GM18511 (cell line): ENCODE measurements at regions not wholly inside any gene's neighbourhood (a gene's known extent, or its start where the extent isn't known, plus 50 kb on each side); places are given as distances from the start of the nearest gene placed in this dataset.
A peak's percentile ranks its signal among the peaks of the same experiment; 100 is the strongest.
"Not testable (repeated sequence)": the region's sequence is repeated elsewhere in the genome, so short reads cannot be mapped to it uniquely, and the experiment has no call there.

ENCODE experiments used
- ATAC-seq: cut with Tn5 transposase; IDR thresholded peaks from one replicate; pipeline ENCODE4 v1.9.1; 2021; ENCODE audit warnings: mild to moderate bottlenecking, moderate library complexity; ENCODE audit not compliant: unreplicated experiment

DNA sequence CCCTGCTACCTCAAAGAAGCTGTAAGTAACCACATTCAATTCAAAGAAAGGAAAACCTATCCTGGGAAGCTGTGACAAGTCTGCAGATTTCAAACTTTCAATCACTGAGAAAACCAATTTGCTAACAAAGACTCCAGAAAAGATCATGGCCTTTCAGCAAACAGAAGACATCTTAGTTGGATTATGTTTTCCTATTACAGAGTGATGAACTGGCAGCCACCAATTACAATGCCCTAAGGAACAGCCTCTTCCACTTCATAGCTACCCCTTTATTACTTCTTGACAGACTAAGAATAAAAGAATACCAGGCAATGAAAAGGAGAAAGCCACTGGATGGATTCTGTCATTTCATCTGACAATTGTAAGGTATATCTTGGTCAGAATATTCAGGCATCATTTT, 128.2 kb upstream of the RASEF start:
- ATAC-seq = no peak

DNA sequence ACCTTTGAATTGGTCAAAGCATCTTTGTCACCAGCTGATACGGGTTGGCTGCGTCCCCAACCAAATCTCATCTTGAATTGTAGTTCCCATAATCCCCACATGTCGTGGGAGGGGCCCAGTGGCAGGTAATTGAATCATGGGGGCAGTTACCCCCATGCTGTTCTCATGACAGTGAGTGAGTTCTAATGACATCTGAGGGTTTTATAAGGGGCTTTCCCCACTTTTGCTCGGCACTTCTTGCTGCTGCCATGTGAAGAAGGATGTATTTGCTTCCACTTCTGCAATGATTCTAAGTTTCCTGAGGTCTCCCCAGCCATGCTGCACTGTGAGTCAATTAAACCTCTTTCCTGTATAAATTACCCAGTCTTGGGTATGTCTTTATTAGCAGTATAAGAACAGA, 126.1 kb upstream of the RASEF start:
- not testable (repeated sequence) for ATAC-seq

DNA sequence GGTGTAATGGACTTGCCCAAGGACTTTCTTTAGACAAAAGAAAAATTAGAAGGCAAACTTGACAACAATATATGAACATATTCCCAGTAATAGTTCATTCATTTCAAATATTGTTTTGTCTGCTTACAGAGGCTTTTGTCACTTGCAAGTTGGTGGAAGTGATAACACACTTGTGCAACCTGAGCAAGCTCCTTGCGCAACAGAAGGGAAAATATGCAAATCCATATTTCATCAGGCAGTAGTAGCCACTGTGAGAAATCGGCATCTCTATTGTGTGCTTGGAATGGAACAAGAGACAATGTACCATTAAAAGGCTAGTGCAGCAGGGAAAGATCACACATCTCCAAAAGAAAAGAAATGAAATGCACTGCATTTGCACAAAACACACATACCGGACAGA, 125.3 kb upstream of the RASEF start:
- ATAC-seq = no peak

DNA sequence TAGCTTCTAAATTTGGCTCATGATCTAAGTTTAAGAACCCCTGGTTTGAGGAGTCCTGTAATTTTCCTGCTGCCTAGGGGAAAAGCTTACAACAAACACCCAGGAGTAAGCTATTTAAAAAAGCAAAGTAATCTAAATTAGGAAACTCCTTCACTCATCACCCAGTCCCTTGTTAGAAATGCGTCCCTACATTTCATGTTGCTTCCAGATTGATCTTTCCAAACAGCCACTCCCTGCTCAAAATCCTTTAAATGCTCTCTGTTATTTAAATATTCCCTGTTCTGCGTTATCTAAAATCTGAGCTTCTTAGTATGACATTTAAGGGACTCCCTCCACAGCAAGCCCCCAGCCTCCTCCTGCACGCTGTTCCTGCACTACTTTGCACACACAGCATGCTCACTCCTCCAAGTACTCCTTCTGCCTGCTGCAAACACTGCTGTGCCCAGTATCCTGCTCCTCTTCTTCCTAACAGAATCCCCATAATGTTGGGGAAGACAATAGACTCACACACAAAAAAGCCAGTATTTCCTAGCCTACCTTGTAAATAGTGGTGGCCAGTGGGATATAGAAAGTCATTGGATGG, 123.3 kb upstream of the RASEF start:
- no peak for ATAC-seq

DNA sequence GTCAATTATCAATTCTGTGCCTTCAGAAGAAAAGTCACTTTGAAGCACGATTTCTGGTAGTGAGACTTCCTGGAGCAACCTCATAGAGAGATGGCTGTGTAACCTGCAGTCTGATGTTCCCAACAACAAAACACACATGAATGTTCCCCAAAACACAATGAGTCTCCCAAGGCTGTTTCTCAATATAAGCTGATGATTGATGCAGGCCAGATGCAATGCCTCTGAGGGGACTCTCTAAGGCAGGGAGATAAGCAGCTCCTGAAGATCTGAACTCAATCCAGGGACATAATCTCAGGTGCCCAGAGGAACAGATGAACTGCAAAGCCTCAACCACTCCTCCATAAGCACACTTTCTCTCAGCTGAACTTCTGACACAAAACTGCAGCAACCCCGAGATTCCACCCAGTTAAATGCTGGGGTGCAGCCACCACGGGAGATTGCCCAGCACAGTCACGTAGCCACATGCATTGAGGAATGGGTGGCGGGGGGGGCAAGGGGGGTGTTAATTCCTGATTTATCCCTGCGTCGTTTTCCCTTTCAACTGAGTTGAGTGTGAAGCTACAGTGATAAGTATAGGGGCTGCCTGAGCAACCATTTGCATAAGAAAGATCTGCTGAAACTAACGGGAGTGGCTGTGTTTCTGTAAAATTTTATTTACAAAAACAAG, 122.7 kb upstream of the RASEF start:
- no peak for ATAC-seq

DNA sequence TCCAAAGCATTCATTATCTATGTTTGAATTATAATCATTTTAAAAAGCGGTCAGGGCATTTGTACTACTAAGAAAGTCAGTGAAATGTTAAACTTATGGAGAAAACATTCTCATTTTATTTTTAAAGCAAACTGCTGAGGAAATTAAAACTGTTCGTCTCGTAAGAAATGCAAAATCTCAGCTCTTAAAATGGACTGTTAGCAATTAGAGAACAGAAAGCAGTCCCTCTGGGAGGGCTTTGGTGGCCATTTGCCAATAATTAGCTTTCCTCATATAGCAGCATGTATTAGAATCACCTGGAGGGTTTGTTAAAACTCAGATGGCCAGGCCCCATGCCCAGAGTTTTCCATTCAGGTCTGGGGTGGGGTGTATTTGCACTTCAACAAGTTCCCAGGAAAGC, 120.7 kb upstream of the RASEF start:
- no peak for ATAC-seq

DNA sequence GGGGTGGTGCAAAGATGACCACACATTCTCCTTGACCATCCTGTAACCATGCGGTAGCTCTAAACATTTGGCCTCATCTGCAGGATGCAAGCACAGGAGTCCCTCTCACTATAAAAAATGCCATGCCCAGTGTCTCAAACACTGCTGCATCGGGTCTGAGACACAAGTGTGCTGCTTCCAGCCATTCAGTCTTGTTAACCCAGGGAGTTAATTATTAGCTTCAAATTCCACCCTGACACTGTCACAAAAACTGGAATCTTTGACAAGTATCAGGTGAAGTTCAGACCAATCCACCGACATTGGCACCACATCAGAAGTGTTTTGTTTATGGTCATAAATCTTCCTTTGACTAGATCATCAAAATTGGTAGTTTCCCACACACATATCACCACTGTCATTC, 119.1 kb upstream of the RASEF start:
- ATAC-seq = no peak

DNA sequence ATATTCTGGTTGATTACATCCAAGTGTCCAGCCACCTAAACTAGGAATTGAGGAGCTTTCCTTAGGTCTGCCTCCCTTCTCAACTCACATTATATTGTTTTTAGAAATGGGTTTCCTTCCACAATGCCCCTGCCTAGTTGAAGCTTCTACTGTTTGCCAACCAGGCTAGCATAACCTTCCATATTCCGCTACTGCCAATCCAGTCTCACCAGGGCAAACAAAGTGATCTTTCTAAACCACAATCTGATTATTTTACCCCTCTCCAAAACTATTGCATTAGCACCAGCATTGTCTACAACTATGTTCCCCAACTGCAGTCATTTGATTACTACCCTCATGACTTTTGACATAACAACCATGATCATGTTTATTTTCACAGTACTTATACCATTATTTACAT, 115.8 kb upstream of the RASEF start:
- no peak for ATAC-seq

DNA sequence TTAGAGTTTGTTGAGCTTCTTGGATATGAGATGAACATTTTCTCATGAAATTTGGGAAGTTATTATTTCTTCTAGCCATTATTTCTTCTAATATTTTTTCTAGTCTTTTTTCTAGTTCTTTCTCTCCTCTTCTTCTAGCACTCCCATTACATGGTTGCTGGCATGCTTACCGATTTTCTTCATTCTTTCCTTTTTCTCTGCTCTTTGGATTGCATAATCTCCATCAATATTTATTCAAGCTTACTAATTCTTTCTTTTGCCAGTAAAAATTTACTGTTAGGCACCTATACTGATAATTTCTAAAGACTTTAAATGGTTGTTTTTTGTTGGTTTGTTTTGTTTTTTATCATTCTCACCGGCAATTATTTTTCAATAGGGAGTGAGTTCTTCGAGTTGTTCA, 114.8 kb upstream of the RASEF start:
- no peak for ATAC-seq

DNA sequence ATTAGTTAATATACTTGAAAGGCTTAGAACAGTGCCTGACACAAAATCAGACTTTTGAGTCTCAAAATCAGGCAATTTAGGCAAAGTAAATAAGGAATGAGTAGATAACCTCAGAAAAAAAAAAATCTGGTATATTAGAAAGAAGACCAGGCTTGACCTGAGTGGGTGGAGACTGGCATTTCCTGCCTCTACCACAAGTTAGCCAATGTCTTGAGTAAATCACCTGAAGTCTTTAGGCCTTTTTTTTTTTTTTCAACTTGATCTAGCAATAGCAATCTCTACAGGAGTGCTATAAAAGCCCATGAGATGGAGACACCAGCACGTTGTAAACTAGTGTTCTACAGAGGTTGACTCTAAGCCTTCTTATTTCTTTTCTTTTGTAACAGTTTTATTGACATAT, 104.2 kb upstream of the RASEF start:
- ATAC-seq = no peak

DNA sequence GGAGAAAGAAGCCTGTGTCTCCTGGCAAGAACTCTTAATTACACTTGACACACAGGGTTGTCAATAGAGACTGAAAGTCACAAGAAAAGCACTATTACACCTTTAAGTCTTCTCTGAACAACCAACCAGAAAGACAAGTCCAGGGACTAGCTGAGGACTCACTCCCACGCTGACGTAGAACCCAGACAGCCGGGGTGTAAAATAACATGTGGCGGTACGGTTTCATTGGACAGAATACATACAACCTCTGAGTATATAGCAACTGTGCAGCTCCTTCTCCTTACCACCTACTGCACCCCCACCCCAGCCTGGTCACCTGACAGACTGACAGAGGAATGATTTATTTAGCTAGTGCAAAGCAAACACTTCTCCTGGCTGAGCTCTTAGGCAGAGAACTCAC, 103.4 kb upstream of the RASEF start:
- no peak for ATAC-seq

DNA sequence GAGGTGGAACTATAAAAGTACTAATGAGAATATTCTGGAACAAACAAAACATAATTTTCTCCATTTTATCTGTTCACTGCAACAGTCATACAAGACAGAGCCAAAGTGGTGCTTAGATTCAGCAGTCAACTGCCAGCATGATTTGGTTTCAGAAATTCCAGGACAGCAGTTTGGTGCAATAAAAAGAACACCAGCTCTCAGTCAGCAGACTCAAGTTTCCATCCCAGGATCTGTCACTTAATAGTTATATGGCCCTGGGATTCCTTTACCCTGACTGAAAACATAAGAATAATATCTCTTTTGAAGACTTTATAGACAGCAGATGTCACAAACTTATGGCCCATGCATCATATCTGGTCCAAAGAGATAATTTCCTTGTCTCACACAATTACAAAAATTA, 92.8 kb upstream of the RASEF start:
- no peak for ATAC-seq

DNA sequence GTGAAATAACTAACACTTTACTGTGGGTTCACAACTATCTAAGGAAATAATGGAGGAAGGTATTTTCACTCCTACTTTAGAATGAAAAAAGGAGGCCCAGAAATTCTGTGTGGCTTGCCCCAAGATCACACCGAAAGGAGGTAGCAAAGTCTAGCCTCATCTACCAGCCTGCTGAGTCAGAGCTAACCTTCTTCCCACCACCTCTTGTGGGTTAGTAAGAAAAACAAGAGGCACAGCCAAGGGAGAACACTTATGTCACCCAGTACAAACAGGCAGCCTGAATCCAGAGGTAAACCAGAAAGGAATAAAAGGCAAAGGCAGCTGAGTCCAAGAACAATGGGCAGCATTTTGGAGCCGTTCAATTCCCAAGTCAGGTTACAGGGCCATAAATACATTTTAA, 91.9 kb upstream of the RASEF start:
- ATAC-seq = peak; percentile 36

DNA sequence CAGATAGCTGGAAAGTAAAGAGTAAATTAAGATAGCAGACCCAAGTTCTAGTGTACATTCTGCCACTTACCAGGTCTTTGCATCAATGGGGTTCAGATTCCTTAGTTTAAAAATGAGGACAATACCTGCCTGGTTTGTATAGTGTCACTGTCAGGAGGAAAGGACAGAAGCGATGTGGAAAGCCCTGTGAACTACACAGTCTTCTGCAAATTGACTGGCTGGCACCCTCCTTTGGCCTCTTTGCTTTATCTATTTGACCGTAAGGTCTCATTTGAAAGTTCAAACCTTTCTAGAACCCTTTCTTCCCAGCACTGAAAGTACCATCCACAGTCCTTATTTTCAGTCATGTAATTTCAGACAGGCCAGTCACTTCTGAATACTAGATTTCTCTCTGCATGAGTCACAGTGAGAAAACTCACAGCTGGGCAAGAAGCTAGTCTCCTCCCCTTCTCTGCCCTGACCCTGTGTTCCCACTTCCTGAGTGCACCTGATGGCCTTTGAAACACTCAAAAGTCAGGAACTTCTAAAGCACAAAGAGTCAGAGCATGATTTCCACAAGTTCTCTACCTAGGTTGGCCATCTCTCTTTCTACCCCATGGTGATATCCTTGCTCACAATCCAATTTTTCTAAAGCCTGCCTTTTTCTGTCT, 91.3 kb upstream of the RASEF start:
- peak; percentile 96 for ATAC-seq

DNA sequence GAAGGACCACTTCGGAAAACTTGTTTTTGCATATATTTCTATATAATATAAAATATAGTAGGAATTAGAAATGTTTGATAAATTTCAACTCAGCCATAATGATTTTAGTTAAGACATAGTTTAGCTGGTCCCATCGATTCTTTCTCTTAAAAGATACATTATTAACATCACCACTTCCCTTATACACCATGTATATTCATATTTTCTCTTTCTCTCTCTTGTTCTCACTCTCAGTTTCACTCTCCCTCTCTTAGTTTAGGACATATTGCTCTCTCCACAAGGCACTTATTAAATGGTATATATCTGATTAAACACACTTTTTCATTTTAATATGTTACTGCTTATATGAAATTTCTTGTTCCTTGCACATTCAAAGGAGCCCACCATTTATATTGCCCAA, 90.1 kb upstream of the RASEF start:
- ATAC-seq = peak; percentile 42

DNA sequence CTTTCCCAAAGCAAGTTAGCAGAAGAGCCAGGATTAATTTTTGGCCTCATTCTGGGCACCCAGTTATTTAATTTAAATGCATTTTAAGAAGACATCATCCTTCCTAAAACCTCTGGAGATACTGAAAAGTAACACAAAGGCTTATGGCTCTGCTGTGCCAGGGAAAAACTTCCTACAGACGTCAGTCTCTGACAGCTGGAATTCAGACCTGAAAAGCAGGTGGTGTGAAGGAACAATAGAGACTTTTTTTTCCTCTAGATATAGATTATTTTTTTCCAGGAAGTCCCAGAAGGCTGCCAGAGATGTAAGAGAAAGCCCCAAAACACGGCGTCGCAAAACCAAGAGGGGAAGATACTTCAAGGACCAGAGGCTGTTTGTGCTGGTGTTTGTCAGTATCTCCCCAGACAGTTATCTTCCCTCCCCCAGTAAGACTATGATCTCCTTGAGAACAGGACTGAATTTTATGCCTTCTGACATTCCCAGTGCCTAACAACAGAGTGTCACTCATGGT, 88.7 kb upstream of the RASEF start:
- no peak for ATAC-seq

DNA sequence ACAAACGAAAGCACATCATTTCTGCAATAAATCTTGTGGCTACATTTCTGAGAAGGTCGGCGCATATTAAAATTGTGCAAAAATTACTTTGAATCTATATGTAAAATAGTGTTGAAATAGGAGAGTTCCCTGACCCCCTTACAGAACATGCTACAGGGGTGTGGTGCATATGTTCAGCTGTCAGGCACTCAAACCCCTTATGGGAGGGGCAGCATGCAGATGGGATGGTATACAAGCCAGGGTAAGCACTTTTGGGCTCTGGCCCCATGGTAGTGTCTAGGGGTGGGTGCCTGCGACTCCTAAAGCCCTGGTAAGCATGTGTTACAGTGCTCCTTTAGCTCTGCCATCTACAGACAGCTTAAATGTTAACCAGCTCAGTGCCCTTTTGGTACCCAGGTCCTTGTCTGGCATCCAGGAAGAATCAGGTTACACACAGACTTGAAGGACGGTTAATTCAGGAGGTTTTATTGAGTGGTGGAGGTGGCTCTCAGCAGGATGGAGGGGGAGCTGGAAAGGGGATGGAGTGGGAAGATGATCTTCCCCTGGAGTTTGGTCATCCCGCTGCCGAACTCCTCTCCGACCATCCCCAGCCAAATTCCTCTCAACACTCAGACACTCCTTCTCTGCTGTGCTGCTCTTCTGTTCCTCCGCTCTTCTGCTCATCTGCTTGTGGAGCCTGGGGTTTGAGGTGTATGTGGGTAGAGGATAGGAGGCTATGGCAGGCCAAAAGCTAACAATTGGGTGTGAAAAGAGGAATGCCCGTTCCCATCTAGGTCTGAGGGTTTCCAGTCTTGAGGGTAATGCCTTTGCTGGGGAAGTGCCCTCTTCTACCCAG, 84.6 kb upstream of the RASEF start:
- no peak for ATAC-seq

DNA sequence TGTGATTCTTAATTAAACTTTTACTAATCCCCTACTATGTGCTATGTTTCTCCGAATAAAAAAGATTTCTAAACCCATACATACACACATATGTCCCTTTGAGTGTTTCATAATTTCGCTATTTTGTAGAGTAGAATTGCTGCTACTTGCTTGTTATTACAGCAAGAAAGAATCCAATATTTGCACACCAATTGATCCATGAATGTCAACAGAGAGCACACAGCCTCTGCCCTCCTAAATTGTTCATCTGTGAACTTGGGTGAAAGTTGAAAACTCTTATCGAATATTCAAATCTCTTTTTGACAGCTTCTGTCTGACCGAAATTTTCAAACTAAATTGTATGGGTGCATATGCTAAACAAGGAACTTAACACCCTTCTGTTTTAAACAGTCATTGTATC, 83.4 kb upstream of the RASEF start:
- ATAC-seq = no peak

DNA sequence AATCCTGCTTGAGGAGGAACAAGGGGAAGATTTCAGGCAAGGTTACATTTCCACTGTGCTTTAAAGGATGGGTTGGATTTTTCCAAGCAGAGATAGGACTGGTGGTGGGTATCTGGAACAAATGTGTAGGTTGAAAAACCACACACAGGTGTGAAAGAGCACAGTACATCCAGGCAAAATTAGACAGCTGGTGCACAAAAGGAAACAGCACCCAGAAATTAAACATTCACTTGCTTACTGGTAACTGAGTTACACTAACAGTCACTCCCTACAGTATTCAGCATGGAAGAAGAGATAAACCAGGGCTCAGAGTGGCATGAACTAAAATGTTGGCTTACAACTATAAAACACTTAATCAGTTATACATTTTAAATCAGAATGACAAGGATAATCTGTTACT, 81.5 kb upstream of the RASEF start:
- no peak for ATAC-seq

DNA sequence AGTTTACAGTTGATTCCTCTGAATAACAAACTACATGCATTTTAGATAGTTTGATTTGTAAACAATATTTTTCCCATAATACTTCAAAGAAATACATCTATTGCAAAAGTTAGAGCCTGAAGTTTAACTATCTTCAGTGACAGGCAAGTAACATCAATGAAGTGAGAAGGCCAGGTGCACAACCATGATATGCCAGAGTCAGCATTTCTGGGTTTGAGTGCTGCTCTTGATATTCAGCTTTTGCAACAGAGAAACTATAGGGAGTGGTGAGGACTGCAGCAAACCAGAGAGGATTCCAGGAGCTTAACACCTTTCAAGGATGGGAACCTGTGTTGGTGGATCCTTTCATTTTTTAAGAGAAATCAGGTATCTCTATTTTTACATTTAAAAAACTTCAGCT, 79.4 kb upstream of the RASEF start:
- no peak for ATAC-seq

DNA sequence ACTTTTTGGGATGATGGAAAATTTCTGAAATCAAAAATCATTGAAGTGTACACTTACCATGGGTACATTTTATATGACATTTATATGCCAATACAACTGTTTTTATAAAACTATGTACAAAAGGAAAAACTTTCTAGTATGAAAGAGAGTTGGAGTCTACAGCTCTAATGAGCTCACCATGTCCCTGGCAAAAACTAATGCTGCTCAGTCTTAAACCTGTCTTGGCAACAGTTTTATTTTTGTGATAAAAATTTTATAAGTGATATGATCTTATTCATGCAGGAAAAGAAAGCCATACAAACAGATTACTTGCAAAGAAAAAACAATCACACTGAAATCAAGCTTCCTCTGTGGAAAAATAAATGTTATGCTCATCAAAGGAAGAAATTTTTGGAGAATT, 78.9 kb upstream of the RASEF start:
- no peak for ATAC-seq

DNA sequence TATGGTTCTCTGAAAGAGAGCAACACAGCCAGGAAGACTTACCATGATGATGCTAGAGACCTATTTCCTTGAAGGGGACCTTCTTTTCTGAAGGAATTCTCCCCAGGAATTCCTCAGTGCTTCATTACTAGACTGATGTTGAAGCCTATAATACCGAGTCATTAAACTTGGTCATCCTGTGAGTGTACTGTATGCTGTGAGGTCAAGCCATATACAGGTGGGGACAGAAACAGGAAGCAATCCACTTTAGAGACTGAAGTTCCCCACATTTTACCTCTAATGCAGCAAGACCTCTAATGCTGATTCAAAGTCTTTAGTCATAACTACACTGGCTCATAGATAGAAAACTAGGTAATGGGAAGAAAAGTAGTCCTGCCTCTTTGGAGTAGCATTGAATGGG, 77.1 kb upstream of the RASEF start:
- ATAC-seq = no peak
